ENCODE measurements at regions not wholly inside any gene's neighbourhood (a gene's known extent, or its start where the extent isn't known, plus 50 kb on each side); places are given as distances from the start of the nearest gene placed in this dataset.

GRCh38 chr18:38290229-38290628 lies 724.6 kb upstream of the CELF4 start:
- H3K4me3 ChIP-seq (ENCODE audit: extremely low read depth in 1 of 4, insufficient read depth in 2 of 4, low read depth in 3 of 4, low read length in 4 of 4) = no peak overlapping the region
- no peaks in the 10 kb centered on the region for H4K20me1 ChIP-seq (replicated peaks in 1 of 2; ENCODE audit: control insufficient read depth in 1 of 2, insufficient read depth in 2 of 2, low read length in 2 of 2)
- H3K27ac ChIP-seq (ENCODE audit: low read depth, low read length) = no peak overlapping the region
- H3K56ac ChIP-seq (replicated peaks; ENCODE audit: insufficient read length, low read depth, low read length) = no peak overlapping the region
- no peaks in the 10 kb centered on the region for H3K27me3 ChIP-seq (replicated peaks in 1 of 4; ENCODE audit: control insufficient read depth in 3 of 4, extremely low read depth in 1 of 4, insufficient read depth in 3 of 4, low read length in 3 of 4)
- no peak overlapping the region for H2BK15ac ChIP-seq (ENCODE audit: low read length)
- H3K9ac ChIP-seq (replicated peaks in 1 of 4; ENCODE audit: extremely low read depth in 1 of 4, low read depth in 3 of 4, low read length in 3 of 4) = no peak overlapping the region
- no peak overlapping the region for H2AK5ac ChIP-seq (ENCODE audit: low read depth, low read length)
- ChIA-PET CTCF (ENCODE audit: partially characterized antibody) (no interaction called here), POLR2A (ENCODE audit: partially characterized antibody) (no interaction called here)
- H3K18ac ChIP-seq (ENCODE audit: extremely low read depth, low read length) = no peak overlapping the region
- H2BK12ac ChIP-seq (ENCODE audit: low read depth, low read length) = no peak overlapping the region
- no peaks in the 10 kb centered on the region for H3K79me2 ChIP-seq (ENCODE audit: control insufficient read depth in 1 of 2, insufficient read depth in 2 of 2, low read length in 2 of 2)
- H3K9me3 ChIP-seq (ENCODE audit: insufficient read depth in 2 of 2, low read depth in 1 of 2, low read length in 1 of 2) = no peaks in the 10 kb centered on the region
- no peaks in the 10 kb centered on the region for H3K23me2 ChIP-seq (ENCODE audit: low read depth, low read length)
- no peak overlapping the region for H2AFZ ChIP-seq (ENCODE audit: low read length)
- no peak overlapping the region for H2BK5ac ChIP-seq (ENCODE audit: low read depth, low read length)
- H2BK20ac ChIP-seq (ENCODE audit: low read length) = no peak overlapping the region
- no peak overlapping the region for H3K14ac ChIP-seq (ENCODE audit: insufficient read length)
- H4K8ac ChIP-seq (ENCODE audit: extremely low read depth, insufficient read depth, low read length) = no peak overlapping the region
- H3K4me2 ChIP-seq (ENCODE audit: insufficient read depth in 1 of 2, low read depth in 2 of 2, low read length in 2 of 2) = no peak overlapping the region
- no peak overlapping the region for H3K23ac ChIP-seq (ENCODE audit: insufficient read length)
- H2BK120ac ChIP-seq (replicated peaks; ENCODE audit: low read depth, low read length) = no peak overlapping the region
- H4K91ac ChIP-seq (replicated peaks; ENCODE audit: insufficient read length, low read length) = no peak overlapping the region
- H3K36me3 ChIP-seq (ENCODE audit: control insufficient read depth in 2 of 4, insufficient read depth in 4 of 4, low read length in 3 of 4) = no peaks in the 10 kb centered on the region
- no peak for DNase-seq (ENCODE audit: low read depth in 1 of 2, low spot score in 2 of 2)
- H3K4me1 ChIP-seq (replicated peaks in 1 of 4; ENCODE audit: control insufficient read depth in 3 of 4, insufficient read depth in 4 of 4, low read length in 3 of 4) = no peaks in the 10 kb centered on the region
- no peak for FAIRE-seq
- 95% methylated on average over 1 of the region's 1 CpG; no CpG with 5 or more reads in 1 of the 2 experiments for WGBS, 2 experiments (ENCODE audit: extremely low coverage in 1 of 2, insufficient coverage in 1 of 2, insufficient read length in 1 of 2, insufficient replicate concordance in 2 of 2, low coverage in 1 of 2, low lambda C conversion rate in 2 of 2, missing lambda C conversion rate in 1 of 2)
- H3K79me1 ChIP-seq (ENCODE audit: low read depth, low read length) = no peaks in the 10 kb centered on the region
- H3K4ac ChIP-seq (replicated peaks; ENCODE audit: insufficient read length, low read depth, low read length) = no peak overlapping the region
- no peak overlapping the region for H4K5ac ChIP-seq (ENCODE audit: insufficient read length, low read depth, low read length)
- TF ChIP-seq BRCA1 (IDR thresholded peaks at IDR 0.05; ENCODE audit: low read depth, low read length) (no peak), CREB1 (IDR thresholded peaks at IDR 0.05) (no peak)

Measured in H1 (cell line).